ENCODE measurements at regions not wholly inside any gene's neighbourhood (a gene's known extent, or its start where the extent isn't known, plus 50 kb on each side); places are given as distances from the start of the nearest gene placed in this dataset.

- TF ChIP-seq EP300 (IDR thresholded peaks at IDR 0.05) (no peak), POLR2A (IDR thresholded peaks at IDR 0.05) (no peak)
- TF ChIP-seq, protein P1, sequence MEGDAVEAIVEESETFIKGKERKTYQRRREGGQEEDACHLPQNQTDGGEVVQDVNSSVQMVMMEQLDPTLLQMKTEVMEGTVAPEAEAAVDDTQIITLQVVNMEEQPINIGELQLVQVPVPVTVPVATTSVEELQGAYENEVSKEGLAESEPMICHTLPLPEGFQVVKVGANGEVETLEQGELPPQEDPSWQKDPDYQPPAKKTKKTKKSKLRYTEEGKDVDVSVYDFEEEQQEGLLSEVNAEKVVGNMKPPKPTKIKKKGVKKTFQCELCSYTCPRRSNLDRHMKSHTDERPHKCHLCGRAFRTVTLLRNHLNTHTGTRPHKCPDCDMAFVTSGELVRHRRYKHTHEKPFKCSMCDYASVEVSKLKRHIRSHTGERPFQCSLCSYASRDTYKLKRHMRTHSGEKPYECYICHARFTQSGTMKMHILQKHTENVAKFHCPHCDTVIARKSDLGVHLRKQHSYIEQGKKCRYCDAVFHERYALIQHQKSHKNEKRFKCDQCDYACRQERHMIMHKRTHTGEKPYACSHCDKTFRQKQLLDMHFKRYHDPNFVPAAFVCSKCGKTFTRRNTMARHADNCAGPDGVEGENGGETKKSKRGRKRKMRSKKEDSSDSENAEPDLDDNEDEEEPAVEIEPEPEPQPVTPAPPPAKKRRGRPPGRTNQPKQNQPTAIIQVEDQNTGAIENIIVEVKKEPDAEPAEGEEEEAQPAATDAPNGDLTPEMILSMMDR (IDR thresholded peaks at IDR 0.05), result no peak
Measured at GRCh38 chr18:23336101-23336500, 117.0 kb upstream of the RIOK3 start.

Data from tibial nerve (tissue), 4 donors.